HG03439 (cell line): ENCODE measurements at regions not wholly inside any gene's neighbourhood (a gene's known extent, or its start where the extent isn't known, plus 50 kb on each side); places are given as distances from the start of the nearest gene placed in this dataset.
"Not testable (repeated sequence)": the region's sequence is repeated elsewhere in the genome, so short reads cannot be mapped to it uniquely, and the experiment has no call there.

Experiments used
- ATAC-seq: cut with Tn5 transposase; IDR thresholded peaks from one replicate; pipeline ENCODE4 v1.9.1; 2021; ENCODE audit warnings: mild to moderate bottlenecking, moderate library complexity; ENCODE audit not compliant: unreplicated experiment

- no peak for ATAC-seq
Observed at GRCh38 chr2:146584316-146584715, 1260.5 kb upstream of the ACVR2A start.

DNA sequence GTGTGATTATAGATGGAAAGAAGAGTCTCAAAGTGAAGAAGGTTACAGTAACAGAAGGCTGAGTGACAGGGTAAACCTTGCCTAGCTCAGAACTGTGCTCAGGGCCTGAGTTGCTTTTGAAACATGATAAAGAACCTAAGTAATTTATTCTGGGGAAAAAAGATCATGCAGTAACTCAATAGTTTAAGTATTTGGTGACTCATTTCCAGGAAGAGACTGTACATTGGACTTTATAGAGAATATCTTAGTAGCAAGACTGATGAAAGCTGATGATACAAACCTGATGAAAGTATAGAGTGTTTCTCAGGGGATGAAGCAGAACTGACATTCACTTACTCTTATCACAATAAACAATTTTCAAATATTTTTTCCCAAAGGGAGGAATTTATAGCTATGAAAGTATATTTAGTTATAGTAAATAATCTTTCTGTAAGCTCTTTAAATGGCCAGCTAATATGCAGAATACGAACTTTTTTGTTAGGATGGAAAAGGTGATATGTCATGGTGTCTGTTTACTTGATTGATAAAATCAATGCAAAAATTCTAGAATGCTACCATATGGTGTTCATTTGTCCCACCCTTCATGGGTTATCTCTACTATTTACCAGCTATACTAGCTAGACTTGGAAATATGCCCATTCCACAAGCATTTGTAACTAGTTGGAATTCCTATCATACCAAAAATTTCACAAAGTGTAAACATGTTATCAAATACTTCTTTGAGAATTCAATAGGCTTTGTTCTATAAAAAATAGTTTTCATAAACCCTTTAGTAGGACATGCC lies 1265.5 kb upstream of the ACVR2A start:
- no peak for ATAC-seq

DNA sequence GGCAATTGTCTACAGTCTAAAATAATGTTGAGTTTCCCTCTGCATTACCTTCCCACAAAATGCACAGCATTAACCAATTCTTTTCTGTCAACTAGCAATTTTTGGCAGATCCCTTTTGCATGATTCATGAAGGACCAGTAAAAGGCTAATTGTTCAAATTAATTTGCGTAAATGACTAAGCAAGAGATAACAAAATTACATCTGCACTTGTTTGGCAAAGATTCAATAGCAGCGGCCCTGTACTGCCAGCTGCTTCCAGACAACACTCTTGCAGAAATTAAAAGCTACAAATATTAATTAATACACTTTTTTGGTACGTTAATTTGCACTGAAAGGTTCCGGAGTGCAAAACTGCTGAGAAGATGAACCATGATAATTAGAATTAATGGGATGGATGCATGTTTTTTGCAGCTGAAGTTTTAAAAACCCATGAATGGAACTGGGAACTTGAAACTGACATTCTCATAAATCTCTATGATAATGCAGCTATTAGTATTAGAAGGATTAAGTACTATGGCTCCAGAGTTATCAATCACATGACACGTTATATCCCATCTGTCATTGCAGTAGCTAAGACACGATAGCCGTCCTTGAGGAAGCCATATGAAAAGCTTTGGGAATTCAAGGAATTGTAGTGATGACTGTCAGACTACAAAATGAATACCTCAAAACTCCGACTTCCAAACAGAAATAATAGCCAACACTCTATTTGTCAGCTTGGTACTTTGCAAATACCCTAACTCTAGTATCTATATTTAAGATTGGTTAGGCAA lies 1268.3 kb upstream of the ACVR2A start:
- ATAC-seq: no peak

DNA sequence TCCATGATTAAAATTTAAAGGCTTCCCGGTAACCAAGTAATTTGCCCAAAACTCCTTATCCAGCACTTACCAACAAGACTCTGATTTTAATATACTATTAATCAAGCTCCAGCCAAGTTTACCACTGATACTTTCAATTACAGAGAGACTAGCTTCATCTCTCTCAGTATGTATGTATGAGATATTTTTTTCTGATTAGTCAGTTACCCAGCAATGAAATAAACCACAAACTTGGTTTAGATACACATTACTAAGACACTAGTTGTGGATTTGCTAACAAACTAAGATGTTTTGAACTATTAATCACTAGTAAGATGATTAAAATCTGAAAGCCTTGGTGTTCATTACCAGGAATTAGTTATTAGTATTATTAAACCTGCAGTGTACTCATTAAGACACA lies 1272.2 kb upstream of the ACVR2A start:
- ATAC-seq: no peak

DNA sequence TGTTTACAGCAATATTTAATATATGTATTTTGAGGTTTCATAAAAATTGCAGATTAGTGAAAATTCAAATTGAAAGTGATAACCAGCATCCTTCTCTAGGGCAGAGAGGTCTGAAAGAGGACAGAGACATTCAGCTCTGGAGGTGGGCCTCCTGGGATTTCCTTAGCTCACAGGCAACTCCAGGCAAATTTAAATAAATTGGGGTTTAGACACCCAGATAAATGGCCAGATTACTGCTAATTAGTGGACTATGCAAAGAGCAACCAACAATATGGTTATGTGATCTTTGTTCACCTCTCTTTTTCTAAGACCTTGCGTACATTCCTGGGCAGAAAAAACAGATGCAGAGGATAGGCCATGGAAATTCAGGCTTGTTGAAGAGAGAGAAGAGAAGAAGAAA lies 1282.8 kb upstream of the ACVR2A start:
- no peak for ATAC-seq

- no peak for ATAC-seq
Observed at GRCh38 chr2:146547236-146547635, 1297.6 kb upstream of the ACVR2A start.

DNA sequence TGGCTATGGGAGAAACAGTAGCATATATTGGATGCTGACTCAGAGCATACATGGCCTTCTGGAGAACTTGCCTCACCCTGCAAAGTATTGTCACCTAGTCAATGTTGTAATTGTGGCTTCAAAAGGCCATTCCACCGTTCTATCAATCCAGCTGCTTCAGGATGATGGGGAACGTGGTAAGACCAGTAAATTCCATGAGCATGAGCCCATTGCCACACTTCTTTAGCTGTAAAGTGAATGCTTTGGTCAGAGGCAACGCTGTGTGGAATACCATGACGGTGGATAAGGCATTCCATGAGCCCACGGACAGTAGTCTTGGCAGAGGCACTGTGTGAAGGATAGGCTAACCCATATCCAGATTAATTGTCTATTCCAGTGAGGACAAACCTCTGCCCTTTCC lies 1300.1 kb upstream of the ACVR2A start:
- ATAC-seq: no peak

DNA sequence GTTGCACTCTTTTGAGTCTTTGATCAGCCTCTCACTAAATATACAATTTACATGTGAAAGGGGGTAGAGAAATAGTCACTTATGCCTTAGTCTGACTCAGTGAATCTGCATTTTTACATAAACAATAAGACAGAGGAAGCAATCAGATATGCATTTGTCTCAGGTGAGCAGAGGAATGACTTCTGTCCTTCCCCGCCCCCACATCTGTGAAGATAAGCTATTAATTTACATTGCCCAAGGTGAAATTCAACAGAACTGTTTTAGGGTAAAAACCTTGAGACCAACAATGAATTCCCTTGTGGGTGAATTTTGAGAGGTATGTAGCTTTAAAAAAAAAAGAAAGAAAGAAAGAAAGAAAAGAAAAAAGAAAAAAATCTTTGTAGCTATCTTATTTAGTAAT lies 1302.9 kb upstream of the ACVR2A start:
- ATAC-seq: no peak

- ATAC-seq: no peak
Observed at GRCh38 chr2:146540271-146540932, 1304.4 kb upstream of the ACVR2A start.

DNA sequence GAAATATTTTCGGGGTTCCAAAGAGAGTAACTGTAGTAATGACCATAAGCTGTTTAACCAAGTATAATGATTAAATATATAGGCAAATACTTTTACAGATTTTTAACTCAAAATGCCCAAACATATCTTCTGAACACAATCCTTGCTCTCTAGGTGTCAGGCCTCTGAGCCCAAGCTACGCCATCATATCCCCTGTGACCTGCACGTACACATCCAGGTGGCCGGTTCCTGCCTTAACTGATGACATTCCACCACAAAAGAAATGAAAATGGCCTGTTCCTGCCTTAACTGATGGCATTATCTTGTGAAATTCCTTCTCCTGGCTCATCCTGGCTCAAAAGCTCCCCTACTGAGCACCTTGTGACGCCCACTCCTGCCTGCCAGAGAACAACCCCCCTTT lies 1305.1 kb upstream of the ACVR2A start:
- ATAC-seq: not testable (repeated sequence)

GRCh38 chr2:146537477-146537876 lies 1307.4 kb upstream of the ACVR2A start:
- ATAC-seq: no peak

DNA sequence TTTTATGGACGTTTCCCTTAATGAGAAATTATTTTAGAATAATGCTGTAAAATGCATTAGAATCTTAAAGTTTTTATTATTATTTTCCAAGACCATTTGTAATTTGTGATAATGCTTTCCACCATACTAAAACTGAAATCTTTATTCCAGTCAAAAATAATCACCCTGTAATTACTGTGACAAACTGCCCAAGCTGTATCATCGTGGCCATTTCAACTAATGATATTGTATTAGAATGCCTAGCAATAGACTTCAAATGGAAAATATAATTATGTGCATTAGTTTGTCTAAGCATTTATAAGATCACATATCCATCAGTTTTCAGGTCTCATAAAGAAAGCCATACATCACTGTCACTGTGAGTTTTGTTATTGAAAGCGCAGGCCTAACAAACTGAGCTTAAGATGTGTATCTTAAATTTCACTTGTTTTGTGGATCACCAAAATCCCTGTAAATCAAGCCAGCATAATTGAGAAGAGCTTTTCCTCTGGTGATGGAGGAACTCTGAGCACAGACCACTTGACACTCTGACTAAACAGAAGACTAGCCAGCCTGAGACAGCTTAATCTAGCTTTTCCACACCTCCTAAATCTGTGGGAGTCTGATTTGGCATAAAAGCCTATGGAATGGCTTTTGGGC lies 1312.2 kb upstream of the ACVR2A start:
- ATAC-seq: no peak

DNA sequence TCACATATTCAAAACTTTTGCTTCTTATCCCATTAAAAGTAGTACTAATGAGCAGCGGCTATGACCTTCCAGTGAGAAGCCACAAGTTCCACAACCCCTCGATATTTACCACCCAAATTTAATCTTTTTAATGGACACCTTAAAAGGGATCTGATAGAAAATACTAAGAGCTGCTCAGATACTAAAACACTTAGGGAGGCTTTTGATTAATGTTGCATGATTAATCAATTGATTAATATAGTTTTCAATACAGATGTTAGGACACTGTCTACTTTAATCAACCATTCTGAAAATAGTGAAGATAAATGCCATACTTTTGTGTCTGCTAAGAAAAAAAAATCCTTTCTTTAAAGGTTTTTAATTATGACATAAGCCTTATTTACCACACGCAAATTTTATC lies 1312.8 kb upstream of the ACVR2A start:
- ATAC-seq: no peak

DNA sequence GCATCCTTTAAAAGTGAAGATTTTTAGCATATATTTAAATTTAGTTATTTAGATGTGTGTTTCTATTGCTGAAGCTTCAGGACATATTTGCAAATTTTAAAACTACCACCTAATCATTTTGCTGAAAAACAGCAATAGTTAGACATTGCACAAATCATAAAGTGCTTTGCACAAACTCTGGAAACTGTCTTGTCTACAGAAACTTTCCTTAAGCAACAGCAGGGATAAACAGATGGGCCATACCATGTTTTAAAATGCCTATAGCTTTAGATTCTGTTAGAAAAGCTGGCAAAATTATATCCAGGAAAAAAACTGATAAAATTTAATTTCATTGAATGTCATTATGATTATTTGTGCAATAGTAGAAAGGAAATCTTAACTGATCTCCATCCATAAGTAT lies 1313.9 kb upstream of the ACVR2A start:
- no peak for ATAC-seq

GRCh38 chr2:146527166-146527565 lies 1317.7 kb upstream of the ACVR2A start:
- no peak for ATAC-seq

DNA sequence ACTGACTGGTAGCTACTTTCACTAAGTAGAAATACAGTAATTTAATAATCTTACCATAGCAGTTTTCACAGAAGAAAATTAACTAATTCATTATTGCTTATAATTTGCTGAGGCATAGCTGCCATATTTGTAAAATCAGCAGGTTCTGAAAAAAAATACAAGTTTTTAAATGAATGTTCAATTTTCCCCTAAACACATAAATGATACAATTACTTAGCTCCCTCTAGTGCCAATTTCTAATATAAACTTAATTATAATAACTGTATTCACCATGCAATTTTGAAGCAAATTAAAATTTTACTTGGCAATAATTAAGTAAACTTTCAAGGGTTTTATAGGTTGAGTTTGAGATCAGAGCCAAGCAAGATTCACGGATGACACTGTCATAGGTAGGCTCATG lies 1321.6 kb upstream of the ACVR2A start:
- ATAC-seq: no peak

GRCh38 chr2:146506851-146507250 lies 1338.0 kb upstream of the ACVR2A start:
- ATAC-seq: no peak

DNA sequence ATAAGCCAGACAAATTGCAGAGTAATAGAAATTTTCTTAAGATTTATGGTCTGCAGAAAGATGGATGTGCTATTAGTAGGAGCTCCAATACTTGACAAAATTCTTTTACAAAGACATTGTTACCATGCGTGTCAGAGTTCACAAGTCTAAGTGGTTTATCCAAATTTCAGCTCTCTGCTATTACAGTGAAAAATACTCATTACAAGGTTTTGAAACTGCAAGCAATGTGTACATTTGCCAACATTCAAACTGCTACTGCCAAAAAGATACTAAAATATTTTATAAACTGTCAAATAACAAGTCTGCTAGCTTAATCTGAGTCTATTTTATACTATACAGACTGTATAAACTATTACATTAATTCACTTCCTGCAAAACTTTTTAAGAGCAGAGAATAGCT lies 1341.5 kb upstream of the ACVR2A start:
- no peak for ATAC-seq

DNA sequence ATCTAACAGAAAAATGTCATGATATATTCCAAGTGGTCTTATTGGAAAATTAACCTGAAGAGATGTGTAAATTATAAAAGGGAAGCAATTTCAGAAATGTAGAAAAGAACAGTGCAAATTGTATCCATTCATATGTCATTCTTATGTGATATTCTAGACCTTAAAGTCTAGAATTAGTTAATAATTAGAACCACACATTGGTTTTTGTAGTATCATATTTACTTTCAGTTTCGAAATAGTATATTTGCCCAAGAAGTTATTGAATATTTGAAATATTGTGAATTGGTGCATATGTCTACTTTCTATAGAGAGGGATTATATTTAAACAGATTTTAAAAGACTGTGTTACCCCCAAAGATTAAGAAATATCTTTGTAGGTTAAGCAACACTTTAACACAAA lies 1348.6 kb upstream of the ACVR2A start:
- ATAC-seq: no peak

DNA sequence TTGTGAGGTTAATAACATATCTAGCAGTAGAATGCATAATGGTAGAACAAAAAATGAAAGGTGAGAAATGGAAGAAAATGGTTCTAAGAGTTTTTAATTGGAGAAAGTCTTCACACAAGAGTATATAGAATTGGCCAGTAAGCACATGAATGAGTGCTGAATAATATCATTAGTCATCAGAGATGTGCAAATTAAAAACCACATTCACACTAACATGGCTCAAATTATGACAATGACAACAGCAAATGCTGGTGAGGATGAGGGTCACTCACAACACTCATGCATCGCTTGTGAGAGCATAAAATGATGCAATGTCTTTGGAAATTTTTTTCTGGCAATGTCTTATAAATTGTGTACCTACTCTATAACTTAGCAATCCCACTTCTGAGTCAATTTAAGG lies 1355.4 kb upstream of the ACVR2A start:
- no peak for ATAC-seq

DNA sequence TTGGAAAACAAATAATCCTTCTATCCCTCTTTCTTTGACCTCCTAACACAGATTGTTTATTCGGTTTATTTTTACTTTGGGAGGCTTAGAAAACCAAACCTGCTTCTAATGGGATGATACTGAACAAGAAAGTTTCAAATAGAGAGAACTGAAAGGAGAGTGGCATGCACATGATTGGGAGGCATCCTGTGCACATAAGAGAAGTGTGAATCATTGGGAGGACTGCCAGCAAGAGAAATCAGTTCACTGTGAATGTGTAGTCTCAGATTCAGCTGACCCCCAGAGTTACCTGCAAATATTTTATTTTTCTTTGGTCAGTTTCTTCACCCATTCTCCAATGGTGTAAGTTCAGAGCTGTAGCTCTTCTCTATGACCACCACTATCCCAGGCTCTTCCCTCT lies 1363.2 kb upstream of the ACVR2A start:
- no peak for ATAC-seq
